GM12873 (cell line): ENCODE measurements at regions not wholly inside any gene's neighbourhood (a gene's known extent, or its start where the extent isn't known, plus 50 kb on each side); places are given as distances from the start of the nearest gene placed in this dataset.

Experiments used
- CTCF ChIP-seq: IDR thresholded peaks from 2 replicates; pipeline ENCODE4 v1.5.1; 2012; ENCODE audit warnings: low read depth, mild to moderate bottlenecking, moderate library complexity, low read length, control low read depth; ENCODE audit not compliant: insufficient read depth; ENCODE audit errors: missing control alignments

- TF ChIP-seq CTCF = no peak
These were observed 358.5 kb upstream of the ERCC4 start for GRCh38 chr16:13561291-13562070.

- TF ChIP-seq CTCF = no peak
These were observed 351.2 kb upstream of the ERCC4 start for GRCh38 chr16:13568803-13569202.

- no peak for TF ChIP-seq CTCF
These were observed 350.0 kb upstream of the ERCC4 start for GRCh38 chr16:13569986-13570385.

GRCh38 chr16:13571036-13571435 is 348.9 kb upstream of the ERCC4 start:
- no peak for TF ChIP-seq CTCF

- no peak for TF ChIP-seq CTCF
These were observed 346.1 kb upstream of the ERCC4 start for GRCh38 chr16:13573903-13574302.

- no peak for TF ChIP-seq CTCF
These were observed 333.9 kb upstream of the ERCC4 start for GRCh38 chr16:13586051-13586450.

GRCh38 chr16:13587181-13587580 is 332.8 kb upstream of the ERCC4 start:
- TF ChIP-seq CTCF = no peak
